Stimulated activated CD8-positive, alpha-beta memory T cell treated with anti-CD3 and anti-CD28 coated beads, Interleukin-4, amount 100 ng/mL, for 48 hours (primary cell): ENCODE measurements at regions not wholly inside any gene's neighbourhood (a gene's known extent, or its start where the extent isn't known, plus 50 kb on each side); places are given as distances from the start of the nearest gene placed in this dataset.
A peak's percentile ranks its signal among the peaks of the same experiment; 100 is the strongest.
"Not testable (repeated sequence)": the region's sequence is repeated elsewhere in the genome, so short reads cannot be mapped to it uniquely, and the experiment has no call there.

Experiments
- DNase-seq: peaks from one replicate; pipeline ENCODE4 v3.0.0-alpha.2; 2020

- DNase-seq = no peak
Observed at GRCh38 chr19:20385061-20385460, 180.5 kb downstream of the ZNF737 start.

- no peak for DNase-seq
Observed at GRCh38 chr19:20371911-20372310, 193.7 kb downstream of the ZNF737 start.

GRCh38 chr19:20371304-20371703 is 194.3 kb downstream of the ZNF737 start:
- not testable (repeated sequence) for DNase-seq

DNA sequence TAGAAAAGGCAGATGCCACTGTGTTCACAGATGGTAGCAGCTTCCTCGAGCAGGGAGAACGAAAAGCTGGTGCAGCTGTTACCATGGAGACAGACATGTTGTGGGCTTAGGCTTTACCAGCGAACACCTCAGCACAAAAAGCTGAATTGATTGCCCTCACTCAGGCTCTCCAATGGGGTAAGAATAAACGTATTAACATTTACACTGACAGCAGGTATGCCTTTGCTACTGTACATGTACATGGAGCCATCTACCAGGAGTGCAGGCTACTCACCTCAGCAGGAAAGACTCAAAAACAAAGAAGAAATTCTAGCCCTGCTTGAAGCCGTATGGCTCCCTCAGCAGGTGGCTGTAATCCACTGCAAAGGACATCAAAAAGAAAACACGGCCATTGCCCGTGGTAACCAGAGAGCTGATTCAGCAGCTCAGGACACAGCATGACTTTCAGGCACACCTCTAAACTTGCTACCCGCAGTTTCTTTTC is 197.7 kb downstream of the ZNF737 start:
- no peak for DNase-seq

DNA sequence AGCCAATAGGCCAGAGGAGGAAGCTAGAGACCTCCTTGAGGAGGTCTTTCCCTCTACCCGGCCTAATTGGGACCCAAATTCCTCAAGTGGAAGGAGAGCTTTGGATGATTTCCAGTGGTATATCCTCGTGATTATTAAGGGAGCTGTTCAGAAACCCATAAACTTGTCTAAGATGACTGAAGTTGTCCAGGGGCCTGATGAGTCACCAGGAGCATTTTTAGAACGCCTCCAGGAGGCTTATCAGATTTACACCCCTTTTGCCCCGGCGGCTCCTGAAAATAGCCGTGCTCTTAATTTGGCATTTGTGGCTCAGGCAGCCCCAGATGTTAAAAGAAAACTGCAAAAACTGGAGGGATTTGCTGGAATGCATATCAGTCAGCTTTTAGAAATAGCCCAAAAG is 198.1 kb downstream of the ZNF486 start:
- DNase-seq = no peak

DNA sequence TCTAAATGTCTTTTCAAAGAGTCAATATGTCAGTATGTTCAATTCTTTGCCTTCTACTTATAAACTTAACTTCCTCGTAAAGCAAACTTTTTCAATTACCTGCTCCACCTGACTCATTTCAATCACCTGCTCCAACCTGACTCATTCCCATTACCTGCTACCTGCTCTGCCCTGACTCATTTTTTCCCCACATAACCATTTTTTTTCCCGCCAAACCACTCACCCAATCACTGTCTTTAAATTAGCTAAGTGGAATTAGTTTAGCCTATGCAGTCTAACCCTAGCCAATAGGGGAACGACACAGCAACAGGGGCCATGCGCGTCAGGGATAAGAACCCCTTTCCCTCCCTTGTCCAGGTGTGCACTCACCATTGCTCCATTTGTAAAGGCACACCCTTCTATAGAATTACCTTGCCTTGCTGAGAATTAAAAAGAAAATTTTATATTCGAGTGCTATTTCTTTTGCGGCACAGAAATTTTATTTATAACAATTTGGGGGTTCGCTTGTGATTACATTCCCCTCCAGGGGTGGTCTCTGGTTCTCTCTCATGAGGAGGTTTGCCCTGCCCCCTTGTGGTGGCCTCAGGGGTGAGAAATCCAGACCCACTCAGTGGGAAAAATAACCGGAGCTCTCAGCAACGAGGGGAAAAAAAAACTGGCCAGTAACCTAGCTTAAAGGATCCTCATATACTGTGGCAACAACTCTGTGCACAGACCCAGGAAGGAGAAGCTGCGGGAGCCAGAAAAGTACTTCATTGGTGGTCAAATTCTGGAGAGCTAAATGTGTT is 193.1 kb downstream of the ZNF486 start:
- peak; percentile 24 for DNase-seq

DNA sequence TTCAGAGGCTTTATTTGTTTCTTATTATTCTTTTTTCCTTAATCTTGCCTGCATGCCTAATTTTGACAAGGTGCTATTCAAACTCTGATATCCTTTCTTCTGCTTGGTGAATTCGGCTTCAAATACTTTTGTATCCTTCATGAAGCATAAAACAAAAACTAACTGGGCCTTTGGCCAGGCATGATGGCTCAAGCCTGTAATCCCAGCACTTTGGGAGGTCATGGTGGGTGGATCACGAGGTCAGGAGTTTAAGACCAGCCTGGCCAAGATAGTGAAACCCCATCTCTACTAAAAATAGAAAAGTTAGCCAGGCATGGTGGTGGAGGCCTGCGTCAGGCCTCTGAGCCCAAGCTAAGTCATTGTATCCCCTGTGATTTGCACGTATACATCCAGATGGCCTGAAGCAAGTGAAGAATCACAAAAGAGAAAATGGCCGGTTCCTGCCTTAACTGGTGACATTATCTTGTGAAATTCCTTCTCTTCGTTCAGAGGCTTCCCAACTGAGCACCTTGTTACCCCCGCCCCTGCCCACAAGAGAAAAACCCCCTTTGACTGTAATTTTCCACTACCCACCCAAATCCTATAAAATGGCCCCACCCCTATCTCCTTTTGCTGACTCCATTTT is 191.9 kb downstream of the ZNF486 start:
- DNase-seq = not testable (repeated sequence)

DNA sequence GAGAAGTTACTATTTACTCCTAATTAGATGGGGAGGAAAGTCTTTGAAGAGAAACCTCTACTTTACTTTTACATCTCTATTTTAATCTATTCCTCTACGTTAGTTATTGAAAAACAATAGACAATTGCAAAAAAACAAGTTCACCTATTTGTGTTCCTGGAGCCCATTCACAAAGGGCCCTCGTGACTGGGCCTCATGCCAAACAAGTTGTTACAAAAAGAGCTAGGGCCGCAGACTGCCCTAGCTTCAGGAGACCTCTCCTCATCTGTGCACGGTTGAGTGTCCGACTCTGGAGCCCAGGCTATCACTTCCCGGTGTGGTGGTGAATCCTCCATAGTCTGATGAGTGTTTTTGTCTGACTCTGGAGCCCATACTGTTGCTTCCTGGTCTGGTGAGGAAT is 190.9 kb downstream of the ZNF486 start:
- DNase-seq = no peak

GRCh38 chr19:20351244-20351643 is 184.2 kb downstream of the ZNF486 start:
- no peak for DNase-seq

GRCh38 chr19:20349206-20349605 is 182.2 kb downstream of the ZNF486 start:
- no peak for DNase-seq

DNA sequence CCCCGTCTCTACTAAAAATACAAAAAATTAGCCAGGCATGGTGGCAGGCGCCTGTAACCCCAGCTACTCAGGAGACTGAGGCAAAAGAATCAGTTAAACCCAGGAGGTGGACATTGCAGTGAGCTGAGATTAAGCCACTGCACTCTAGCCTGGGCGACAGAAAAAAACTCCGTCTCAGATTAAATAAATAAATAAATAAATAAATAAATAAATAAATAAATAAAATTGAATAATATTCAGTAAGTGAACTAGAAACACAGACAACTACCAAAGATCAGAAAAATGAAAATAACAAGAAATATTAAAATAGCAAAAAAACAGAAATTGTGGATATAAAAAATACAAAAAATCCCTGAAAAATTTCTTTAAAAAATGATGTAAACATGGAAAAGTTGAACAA is 172.4 kb downstream of the ZNF486 start:
- DNase-seq = no peak

GRCh38 chr19:20334760-20335159 is 167.7 kb downstream of the ZNF486 start:
- no peak for DNase-seq

GRCh38 chr19:20333508-20333907 is 166.5 kb downstream of the ZNF486 start:
- no peak for DNase-seq

- DNase-seq = no peak
Observed at GRCh38 chr19:20325151-20325550, 158.1 kb downstream of the ZNF486 start.

DNA sequence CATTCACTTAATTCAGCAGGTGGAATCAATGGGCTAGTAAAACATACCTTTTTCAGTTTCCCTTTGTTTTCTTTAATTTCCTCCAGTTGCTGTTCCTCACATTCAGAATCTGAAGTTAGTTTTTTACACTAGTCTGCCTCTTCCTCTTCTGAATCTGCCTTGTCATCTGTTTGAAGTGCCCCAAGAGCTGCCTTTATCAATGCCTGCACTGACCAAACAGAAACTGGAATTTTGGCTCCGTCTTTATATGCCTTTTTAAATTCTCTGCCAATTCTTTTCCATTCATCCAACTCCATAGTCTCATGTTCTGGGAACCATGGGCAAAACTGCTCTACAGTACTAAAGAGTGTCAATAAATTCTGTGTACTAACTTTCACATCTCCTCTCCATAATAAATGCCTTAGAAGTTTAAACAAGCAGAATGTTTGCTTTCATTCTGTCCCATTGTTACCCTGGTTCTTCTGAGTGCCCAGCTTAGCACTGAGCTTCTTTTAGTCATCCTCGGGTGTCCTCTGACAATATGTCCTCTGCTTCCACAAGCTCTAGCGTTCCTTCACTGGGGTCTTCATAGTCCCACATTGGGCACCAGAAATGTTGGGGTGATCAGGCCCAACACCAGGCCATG is 154.2 kb downstream of the ZNF486 start:
- no peak for DNase-seq

GRCh38 chr19:20320191-20320590 is 153.2 kb downstream of the ZNF486 start:
- DNase-seq = no peak

DNA sequence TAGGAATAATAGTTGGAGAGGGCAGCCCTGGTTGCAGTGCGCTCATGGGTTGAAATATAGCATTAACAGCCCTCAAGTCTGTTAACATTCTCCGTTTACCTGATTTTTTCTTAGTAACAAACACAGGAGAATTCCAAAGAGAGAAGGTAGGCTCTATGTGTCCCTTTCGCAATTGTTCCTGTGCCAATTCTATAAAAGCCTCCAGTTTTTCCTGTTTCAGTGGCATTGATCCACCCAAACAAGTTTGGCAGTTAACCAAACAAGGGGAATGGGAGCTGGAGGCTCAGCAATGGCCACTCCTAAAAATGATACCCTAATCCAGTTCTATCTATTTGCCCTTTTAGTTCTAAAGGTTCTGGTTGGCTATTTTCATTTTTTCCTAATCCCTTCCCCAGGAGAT is 151.6 kb downstream of the ZNF486 start:
- no peak for DNase-seq

DNA sequence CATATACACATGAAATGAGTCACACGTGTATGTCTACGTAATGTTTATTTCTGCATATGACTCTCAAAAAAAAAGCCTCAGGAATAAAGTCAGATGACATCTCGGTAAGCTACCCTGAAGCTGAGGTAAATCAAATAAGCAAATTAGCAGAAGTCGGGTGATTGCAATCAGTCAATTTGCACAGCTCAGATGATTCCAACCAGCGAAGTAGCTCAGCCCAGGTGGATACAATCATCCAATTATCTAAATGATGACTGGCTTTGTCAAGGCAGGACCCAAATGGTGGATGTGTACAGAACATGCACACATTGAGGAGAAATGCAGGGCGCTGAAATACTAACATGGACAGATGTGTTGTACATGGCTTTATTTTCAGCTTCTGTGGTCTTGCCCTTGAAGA is 148.5 kb downstream of the ZNF486 start:
- no peak for DNase-seq

GRCh38 chr19:20313894-20314293 is 146.9 kb downstream of the ZNF486 start:
- DNase-seq = no peak

- no peak for DNase-seq
Observed at GRCh38 chr19:20307127-20307526, 140.1 kb downstream of the ZNF486 start.

- DNase-seq = not testable (repeated sequence)
Observed at GRCh38 chr19:20296314-20296713, 129.3 kb downstream of the ZNF486 start.

DNA sequence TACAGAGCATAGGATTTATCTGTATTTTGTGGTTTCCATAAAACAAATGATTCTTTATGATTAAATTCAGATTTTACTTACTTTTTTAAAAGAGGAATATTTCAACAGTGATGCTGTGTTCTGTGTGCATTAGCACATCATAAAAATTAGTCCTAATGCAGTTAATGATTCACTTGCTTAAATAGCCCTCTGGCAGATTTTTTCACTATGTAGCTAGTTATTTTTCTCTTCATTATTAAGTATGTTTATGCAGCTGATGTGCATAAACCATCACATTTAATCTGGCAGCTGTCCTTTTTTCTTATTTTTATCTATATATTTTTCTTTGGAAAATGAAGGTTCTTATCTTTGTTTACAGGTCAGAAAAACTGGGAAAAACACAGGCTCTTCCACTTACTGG is 127.2 kb downstream of the ZNF486 start:
- DNase-seq = no peak

DNA sequence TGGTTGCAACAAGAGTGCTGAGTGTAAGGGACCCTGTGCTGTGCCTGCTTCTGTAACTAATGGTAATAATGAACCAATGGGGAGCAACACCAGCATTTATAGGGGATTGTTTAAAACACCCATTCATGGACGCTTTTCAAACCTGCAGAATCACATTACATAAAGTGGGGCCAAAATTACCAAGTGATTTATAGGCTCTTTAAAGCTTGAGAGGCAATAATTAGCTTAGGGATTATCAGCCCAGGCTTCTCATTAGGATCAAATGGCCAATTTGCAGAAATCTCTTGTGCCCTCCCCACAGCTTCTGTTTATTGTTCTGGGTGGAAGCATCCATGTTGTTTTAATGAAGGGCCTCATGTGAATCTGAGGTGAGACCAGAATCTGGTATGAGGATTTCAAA is 125.5 kb downstream of the ZNF486 start:
- DNase-seq = not testable (repeated sequence)

DNA sequence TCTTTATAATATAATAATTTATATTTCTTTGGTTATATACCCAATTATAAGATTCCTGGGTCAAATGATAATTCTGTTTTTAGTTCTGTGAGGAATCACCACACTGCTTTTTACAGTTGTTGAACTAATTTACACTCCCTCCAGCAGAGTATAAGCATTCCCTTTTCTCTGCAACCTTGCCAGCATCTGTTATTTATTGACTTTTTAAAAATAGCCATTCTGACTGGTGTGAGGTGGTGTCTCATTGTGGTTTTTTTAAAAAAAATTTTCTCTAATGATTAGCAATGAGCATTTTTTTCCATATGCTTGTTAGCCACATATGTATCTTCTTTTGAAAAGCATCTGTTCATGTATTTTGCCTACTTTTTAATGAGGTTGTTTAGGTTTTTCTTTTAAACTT is 122.2 kb downstream of the ZNF486 start:
- no peak for DNase-seq
